ENCODE measurements at regions not wholly inside any gene's neighbourhood (a gene's known extent, or its start where the extent isn't known, plus 50 kb on each side); places are given as distances from the start of the nearest gene placed in this dataset.

DNA sequence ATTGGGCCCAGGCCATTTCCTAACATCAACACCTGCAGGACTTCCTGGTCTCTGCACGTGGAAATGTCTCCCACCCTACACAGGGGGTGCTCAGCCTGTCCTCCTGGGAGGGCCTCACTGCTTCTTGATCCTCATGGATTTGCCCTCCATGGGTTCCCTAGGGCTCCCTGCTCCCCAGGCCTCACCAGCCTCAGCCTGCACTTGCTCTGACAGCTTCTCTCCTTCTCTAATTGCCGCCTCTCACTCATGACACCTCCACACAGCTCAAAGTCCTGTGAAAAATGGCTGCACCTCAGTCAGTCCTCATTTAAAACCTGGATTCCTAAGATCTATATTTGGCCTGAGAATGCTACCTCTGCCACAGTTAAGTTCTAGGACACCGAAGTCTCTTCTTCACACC is 130.6 kb downstream of the PXDC1 start:
- TF ChIP-seq, protein P1, sequence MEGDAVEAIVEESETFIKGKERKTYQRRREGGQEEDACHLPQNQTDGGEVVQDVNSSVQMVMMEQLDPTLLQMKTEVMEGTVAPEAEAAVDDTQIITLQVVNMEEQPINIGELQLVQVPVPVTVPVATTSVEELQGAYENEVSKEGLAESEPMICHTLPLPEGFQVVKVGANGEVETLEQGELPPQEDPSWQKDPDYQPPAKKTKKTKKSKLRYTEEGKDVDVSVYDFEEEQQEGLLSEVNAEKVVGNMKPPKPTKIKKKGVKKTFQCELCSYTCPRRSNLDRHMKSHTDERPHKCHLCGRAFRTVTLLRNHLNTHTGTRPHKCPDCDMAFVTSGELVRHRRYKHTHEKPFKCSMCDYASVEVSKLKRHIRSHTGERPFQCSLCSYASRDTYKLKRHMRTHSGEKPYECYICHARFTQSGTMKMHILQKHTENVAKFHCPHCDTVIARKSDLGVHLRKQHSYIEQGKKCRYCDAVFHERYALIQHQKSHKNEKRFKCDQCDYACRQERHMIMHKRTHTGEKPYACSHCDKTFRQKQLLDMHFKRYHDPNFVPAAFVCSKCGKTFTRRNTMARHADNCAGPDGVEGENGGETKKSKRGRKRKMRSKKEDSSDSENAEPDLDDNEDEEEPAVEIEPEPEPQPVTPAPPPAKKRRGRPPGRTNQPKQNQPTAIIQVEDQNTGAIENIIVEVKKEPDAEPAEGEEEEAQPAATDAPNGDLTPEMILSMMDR (conservative IDR thresholded peaks at IDR 0.05 in 1 of 2, IDR thresholded peaks at IDR 0.05 in 1 of 2; ENCODE audit: extremely low read depth in 1 of 2, insufficient read depth in 1 of 2, low read depth in 1 of 2, low read length in 2 of 2), result no peak
- no peak for TF ChIP-seq EZH2 (IDR thresholded peaks at IDR 0.05; ENCODE audit: borderline replicate concordance, low read length)

Measured in mammary epithelial cell (primary cell).